H54 (cell line): ENCODE measurements at regions not wholly inside any gene's neighbourhood (a gene's known extent, or its start where the extent isn't known, plus 50 kb on each side); places are given as distances from the start of the nearest gene placed in this dataset.
A peak's percentile ranks its signal among the peaks of the same experiment; 100 is the strongest.

Experiments used
- DNase-seq: peaks from one replicate; pipeline ENCODE4 v3.0.0; 2011; ENCODE audit warnings: low spot score, mixed read lengths; ENCODE audit not compliant: insufficient read length
- FAIRE-seq: peaks from 3 replicates; lab custom pipeline; 2011; peaks lifted over from hg19 to GRCh38; lab: Jason Lieb, UNC
- POLR2A ChIP-seq: IDR thresholded peaks from 2 replicates; pipeline ENCODE4 v1.6.1; 2011; ENCODE audit warnings: low read depth, mild to moderate bottlenecking, low read length

GRCh38 chr16:52976539-52977167 is 76.0 kb downstream of the CHD9NB start:
- DNase-seq (no peak), FAIRE-seq (peak; percentile 61)
- TF ChIP-seq POLR2A, result no peak

GRCh38 chr16:52967744-52968143 is 85.0 kb downstream of the CHD9NB start:
- FAIRE-seq, result no peak
- no peak for DNase-seq
- TF ChIP-seq POLR2A, result no peak

GRCh38 chr16:52964290-52964689 is 88.4 kb downstream of the CHD9NB start:
- FAIRE-seq (no peak), DNase-seq (no peak)
- TF ChIP-seq POLR2A, result no peak

- no peak for TF ChIP-seq POLR2A
- FAIRE-seq (no peak), DNase-seq (no peak)
Observed at GRCh38 chr16:52963855-52964242, 88.8 kb downstream of the CHD9NB start.

- TF ChIP-seq POLR2A, result no peak
- FAIRE-seq (no peak), DNase-seq (no peak)
Observed at GRCh38 chr16:52963212-52963854, 89.4 kb downstream of the CHD9NB start.

GRCh38 chr16:52958951-52959350 is 93.7 kb downstream of the CHD9NB start:
- DNase-seq (no peak), FAIRE-seq (no peak)
- TF ChIP-seq POLR2A, result no peak

- FAIRE-seq (no peak), DNase-seq (no peak)
- TF ChIP-seq POLR2A, result no peak
Observed at GRCh38 chr16:52957199-52957598, 95.5 kb downstream of the CHD9NB start.

GRCh38 chr16:52956044-52956443 is 96.7 kb downstream of the CHD9NB start:
- DNase-seq (no peak), FAIRE-seq (no peak)
- TF ChIP-seq POLR2A, result no peak

GRCh38 chr16:52953215-52953614 is 99.5 kb downstream of the CHD9NB start:
- DNase-seq (no peak), FAIRE-seq (no peak)
- no peak for TF ChIP-seq POLR2A

GRCh38 chr16:52948946-52949345 is 103.8 kb downstream of the CHD9NB start:
- FAIRE-seq (no peak), DNase-seq (no peak)
- no peak for TF ChIP-seq POLR2A

- DNase-seq (no peak), FAIRE-seq (no peak)
- no peak for TF ChIP-seq POLR2A
Observed at GRCh38 chr16:52932321-52932720, 120.4 kb downstream of the CHD9NB start.

GRCh38 chr16:52929478-52930400 is 123.0 kb downstream of the CHD9NB start:
- DNase-seq (no peak), FAIRE-seq (no peak)
- TF ChIP-seq POLR2A, result no peak

GRCh38 chr16:52928955-52929354 is 123.7 kb downstream of the CHD9NB start:
- FAIRE-seq (no peak), DNase-seq (no peak)
- TF ChIP-seq POLR2A, result no peak

GRCh38 chr16:52925143-52925542 is 127.6 kb downstream of the CHD9NB start:
- no peak for DNase-seq
- FAIRE-seq, result no peak
- TF ChIP-seq POLR2A, result no peak
